Retinal pigment epithelial cell (primary cell): ENCODE measurements at regions not wholly inside any gene's neighbourhood (a gene's known extent, or its start where the extent isn't known, plus 50 kb on each side); places are given as distances from the start of the nearest gene placed in this dataset.

Experiments used
- DNase-seq: peaks from one replicate; pipeline ENCODE4 v3.0.0-alpha.2; 2010; ENCODE audit warnings: low read depth
- H3K4me3 ChIP-seq: 2 replicates; pipeline ENCODE4 v1.5.1; 2011; ENCODE audit warnings: mild to moderate bottlenecking, low read length, control low read depth, moderate library complexity
- CTCF ChIP-seq: conservative IDR thresholded peaks from 2 replicates; pipeline ENCODE4 v1.5.1; 2011; ENCODE audit warnings: low read depth, low read length, control low read depth, inconsistent platforms

DNA sequence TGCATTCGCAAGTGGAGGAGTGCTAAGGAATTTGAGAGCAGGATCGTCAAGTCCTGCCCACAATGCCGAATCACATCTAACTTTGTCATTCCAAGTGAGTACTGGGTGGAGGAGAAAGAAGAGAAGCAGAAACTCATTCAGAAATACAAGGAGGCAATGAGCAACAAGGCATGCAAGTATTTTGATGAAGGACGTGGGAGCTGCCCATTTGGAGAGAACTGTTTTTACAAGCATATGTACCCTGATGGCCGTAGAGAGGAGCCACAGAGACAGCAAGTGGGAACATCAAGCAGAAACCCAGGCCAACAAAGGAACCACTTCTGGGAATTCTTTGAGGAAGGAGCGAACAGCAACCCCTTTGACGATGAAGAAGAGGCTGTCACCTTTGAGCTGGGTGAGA, 100.2 kb upstream of the MED14 start:
- no peak for DNase-seq
- no peak overlapping the region for H3K4me3 ChIP-seq
- TF ChIP-seq CTCF = no peak

DNA sequence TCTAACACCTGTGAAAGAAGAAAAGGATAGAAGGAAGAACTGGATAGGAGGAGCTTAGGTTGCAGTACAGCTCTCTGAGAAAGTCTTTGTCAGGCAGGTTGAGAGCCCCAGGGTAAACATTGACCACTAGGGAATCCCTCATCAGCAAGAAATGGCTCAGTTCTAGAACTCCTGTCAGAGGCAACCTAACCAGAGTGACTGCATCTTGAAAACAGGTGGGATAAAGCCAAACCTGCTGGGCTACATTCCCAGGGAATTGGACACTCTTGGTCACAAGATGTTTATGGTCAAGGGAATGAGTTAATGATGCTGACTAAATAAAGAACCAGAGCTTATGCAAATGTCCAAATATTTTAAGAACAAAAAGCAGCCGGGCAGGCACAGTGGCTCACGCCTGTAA, 108.3 kb upstream of the MED14 start:
- DNase-seq = no peak
- no peak for TF ChIP-seq CTCF
- H3K4me3 ChIP-seq = no peak overlapping the region

GRCh38 chrX:40844471-40844870, 109.1 kb upstream of the MED14 start:
- no peak for TF ChIP-seq CTCF
- DNase-seq = no peak
- no peak overlapping the region for H3K4me3 ChIP-seq

GRCh38 chrX:40845331-40845911, 110.1 kb upstream of the MED14 start:
- DNase-seq = peak; percentile 76
- no peak for TF ChIP-seq CTCF

DNA sequence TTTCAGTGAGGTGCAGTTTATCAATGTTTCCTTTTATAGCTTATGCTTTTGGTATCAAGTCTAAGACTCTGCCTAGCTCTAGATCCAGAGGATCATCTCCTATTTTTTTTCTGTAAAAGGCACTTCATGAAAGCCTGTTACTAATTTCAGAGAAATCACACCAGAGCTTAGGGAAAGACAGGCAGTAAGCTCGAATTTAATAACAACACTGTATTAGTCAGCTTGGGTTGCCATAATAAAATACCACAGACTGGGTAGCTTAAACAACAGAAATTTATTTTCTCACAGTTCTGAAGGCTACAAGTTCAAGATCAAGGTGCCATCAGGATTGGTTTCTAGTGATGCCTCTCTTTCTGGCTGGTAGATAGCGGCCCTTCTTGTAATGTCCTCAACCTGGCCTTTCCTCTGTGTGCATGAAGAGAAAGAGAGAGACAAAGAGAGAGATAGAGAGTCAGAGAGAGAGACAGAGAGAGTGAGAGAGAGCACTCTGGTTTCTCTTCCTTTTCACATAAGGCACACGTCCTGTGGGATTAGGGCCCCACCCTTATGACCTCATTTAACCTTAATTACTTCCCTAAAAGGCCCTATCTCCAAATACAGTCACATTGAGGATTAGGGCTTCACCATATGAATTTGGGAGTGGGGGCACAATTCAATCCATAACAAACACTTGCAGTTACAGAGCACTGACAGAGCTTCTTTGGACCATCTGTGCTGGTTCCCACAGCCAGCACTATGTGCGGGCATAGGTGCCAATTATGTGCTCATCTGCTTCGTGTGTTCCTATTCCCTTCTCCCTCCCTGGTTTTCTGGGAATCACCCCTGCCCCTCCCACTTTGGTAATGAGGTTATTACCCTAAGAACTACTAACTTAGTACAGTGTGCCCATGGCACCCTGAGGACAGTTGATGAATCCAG, 114.8 kb upstream of the MED14 start:
- no peak for TF ChIP-seq CTCF
- H3K4me3 ChIP-seq = no peak overlapping the region
- no peak for DNase-seq

More at GRCh38 chrX:40845331-40845911, 110.1 kb upstream of the MED14 start:
- H3K4me3 ChIP-seq = peak overlapping the region; percentile 26

GRCh38 chrX:40852586-40852985, 117.2 kb upstream of the MED14 start:
- no peak for DNase-seq
- TF ChIP-seq CTCF = no peak

More at GRCh38 chrX:40852586-40852985, 117.2 kb upstream of the MED14 start:
- H3K4me3 ChIP-seq = no peak overlapping the region
